ENCODE measurements at regions not wholly inside any gene's neighbourhood (a gene's known extent, or its start where the extent isn't known, plus 50 kb on each side); places are given as distances from the start of the nearest gene placed in this dataset.

Small RNA genes lying in the stretch of these regions (small RNA-seq; reads per million reads assigned to genes)
- gene AC134878.1, result 0 reads per million in 4 donors
- 0 reads per million in 4 donors for gene AC140113.1
- gene AC140113.2, result 0 reads per million in 4 donors
- gene AC140113.3, result 0 reads per million in 4 donors
- gene AC140113.4, result 0 reads per million in 4 donors
- 0 reads per million in 4 donors for gene ANKRD20A6P

Data from spleen (tissue), 4 donors.